Suprapubic skin (tissue), 4 donors: ENCODE measurements at regions not wholly inside any gene's neighbourhood (a gene's known extent, or its start where the extent isn't known, plus 50 kb on each side); places are given as distances from the start of the nearest gene placed in this dataset.

Experiments used
- POLR2A ChIP-seq, 2 donors: fragments of 450-650 bp; IDR thresholded peaks; one replicate each; pipeline ENCODE4 v1.6.1; 2017; ENCODE audit warnings: antibody characterized with exemption in 2 of 2, mild to moderate bottlenecking in 2 of 2, moderate library complexity in 2 of 2
- POLR2AphosphoS5 ChIP-seq, 3 donors: sonication (generic); formaldehyde crosslinking; IDR thresholded peaks; one replicate each; pipeline ENCODE4 v1.6.1; 2017; ENCODE audit warnings: antibody characterized with exemption in 3 of 3
- TF ChIP-seq, protein P1 (sequence below), 2 donors: fragments of 200-600 bp in 1 of 2; fragments of 450-650 bp in 1 of 2; sonication (generic) in 1 of 2; IDR thresholded peaks; one replicate each; pipeline ENCODE4 v1.5.1; 2016 to 2019; ENCODE audit warnings: antibody characterized with exemption in 2 of 2, mild to moderate bottlenecking in 1 of 2, moderate library complexity in 1 of 2

DNA sequence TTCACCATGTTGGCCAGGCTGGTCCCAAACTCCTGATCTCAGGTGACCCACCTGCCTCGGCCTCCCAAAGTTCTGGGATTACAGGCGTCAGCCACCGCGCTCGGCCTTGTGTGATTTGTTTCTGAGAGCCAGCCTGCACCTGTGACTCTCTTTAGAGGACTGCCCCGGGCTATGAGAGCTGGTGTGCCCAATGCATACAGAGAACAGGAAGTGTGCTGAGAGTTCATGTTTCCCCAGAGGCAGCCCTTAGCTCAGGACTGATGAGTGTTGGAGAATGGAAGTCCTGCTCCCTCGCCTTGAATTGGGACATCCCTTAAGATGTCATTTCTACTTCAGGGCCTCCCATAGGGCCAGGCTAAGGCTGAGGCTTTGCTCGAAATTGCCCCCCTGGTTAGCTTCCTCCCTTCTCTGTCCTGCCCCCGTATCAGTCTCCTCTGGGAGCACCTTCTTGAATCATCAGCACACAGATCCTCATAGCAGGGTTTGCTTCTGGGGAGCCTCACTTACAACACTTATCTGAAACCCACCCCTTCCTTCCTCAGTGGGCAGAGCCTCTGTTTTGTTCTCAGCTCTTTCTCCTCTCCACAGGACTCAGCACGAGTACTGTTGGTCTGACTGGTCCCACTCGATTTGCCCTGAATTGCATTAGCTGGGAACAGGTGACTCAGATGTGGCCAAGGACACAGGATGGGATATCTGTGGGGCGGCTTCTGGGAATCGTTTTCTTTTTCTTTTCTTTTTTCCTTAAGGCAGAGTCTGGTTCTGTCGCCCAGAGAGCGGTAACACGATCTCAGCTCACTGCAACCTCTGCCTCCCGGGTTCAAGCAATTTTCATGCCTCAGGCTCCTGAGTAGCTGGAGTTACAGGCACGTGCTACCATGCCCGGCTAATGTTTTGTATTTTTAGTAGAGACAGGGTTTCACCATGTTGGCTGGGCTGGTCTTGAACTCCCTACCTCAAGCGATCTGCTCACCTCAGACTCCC, 80.1 kb downstream of the UBIAD1 start:
- TF ChIP-seq, protein P1, sequence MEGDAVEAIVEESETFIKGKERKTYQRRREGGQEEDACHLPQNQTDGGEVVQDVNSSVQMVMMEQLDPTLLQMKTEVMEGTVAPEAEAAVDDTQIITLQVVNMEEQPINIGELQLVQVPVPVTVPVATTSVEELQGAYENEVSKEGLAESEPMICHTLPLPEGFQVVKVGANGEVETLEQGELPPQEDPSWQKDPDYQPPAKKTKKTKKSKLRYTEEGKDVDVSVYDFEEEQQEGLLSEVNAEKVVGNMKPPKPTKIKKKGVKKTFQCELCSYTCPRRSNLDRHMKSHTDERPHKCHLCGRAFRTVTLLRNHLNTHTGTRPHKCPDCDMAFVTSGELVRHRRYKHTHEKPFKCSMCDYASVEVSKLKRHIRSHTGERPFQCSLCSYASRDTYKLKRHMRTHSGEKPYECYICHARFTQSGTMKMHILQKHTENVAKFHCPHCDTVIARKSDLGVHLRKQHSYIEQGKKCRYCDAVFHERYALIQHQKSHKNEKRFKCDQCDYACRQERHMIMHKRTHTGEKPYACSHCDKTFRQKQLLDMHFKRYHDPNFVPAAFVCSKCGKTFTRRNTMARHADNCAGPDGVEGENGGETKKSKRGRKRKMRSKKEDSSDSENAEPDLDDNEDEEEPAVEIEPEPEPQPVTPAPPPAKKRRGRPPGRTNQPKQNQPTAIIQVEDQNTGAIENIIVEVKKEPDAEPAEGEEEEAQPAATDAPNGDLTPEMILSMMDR (IDR thresholded peaks at IDR 0.05), result no peak
- no peak for TF ChIP-seq POLR2A (IDR thresholded peaks at IDR 0.05)
- no peak for TF ChIP-seq POLR2AphosphoS5 (IDR thresholded peaks at IDR 0.05)
